ENCODE measurements at regions not wholly inside any gene's neighbourhood (a gene's known extent, or its start where the extent isn't known, plus 50 kb on each side); places are given as distances from the start of the nearest gene placed in this dataset.

DNA sequence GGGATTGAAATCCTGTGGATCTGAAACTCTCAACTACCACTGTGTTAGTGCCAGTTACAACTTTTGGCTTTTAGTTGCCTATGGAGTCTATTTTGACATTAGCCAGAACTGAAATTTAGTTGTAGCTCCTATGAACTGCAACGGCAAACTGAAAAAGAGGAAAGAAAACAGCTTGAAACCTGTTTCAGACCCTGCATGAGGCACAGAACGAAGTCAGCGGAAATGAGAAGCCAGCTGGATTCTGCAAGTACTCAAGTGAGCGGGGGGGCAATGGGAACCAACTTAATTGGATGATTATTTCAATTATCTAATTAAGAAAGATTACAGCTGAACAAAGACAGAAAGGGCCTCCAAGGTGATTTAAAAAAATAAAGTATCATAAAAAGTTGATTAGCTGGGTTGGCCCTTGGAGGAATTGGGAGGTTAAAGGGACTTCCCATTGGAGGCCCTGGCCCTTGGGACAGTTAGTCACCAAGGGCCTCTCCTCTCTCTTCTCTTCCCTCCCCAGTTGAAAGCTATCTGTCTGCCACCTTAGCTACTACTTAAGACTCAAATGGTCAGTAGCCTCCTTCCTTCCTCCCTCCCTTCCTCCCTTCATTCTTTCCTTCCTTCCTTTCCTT, 352.1 kb downstream of the SHQ1 start:
- no peak overlapping the region for H3K27ac ChIP-seq (ENCODE audit: insufficient read depth, low read depth, low read length)
- H3K36me3 ChIP-seq (ENCODE audit: control insufficient read depth in 2 of 2, extremely low read depth in 1 of 2, insufficient read depth in 2 of 2, low read length in 2 of 2) = no peaks in the 10 kb centered on the region
- H2AFZ ChIP-seq (ENCODE audit: low read depth, low read length) = no peak overlapping the region
- DNase-seq (ENCODE audit: low read depth, low spot score) (no peak), FAIRE-seq (no peak)
- POLR2A ChIA-PET = no interaction called here
- dilution Hi-C loops (cut with MboI; ENCODE audit: extremely low pct_ligation_motif_present, low sequenced_read_pairs) (no loop called here), intact Hi-C loops (cut with micrococcal nuclease) (no loop called here)
- H3K79me2 ChIP-seq (ENCODE audit: control insufficient read depth, insufficient read depth, low read length) = no peaks in the 10 kb centered on the region
- H3K27me3 ChIP-seq (ENCODE audit: control insufficient read depth in 2 of 2, insufficient read depth in 2 of 2, low read length in 2 of 2) = peaks cover 3 to 8% of the 10 kb centered on the region in 2 experiments
- no peak overlapping the region for H3K4me3 ChIP-seq (replicated peaks in 1 of 3; ENCODE audit: insufficient read depth in 1 of 3, low read depth in 1 of 3, low read length in 3 of 3)
- no peak overlapping the region for H3K9ac ChIP-seq (replicated peaks; ENCODE audit: extremely low read depth, insufficient read depth, low read length)
- no peaks in the 10 kb centered on the region for H3K4me1 ChIP-seq (ENCODE audit: control insufficient read depth, extremely low read depth, insufficient read depth, low read length)
- no peaks in the 10 kb centered on the region for H4K20me1 ChIP-seq (replicated peaks; ENCODE audit: control insufficient read depth, extremely low read depth, insufficient read depth, low read length)
- H3K4me2 ChIP-seq (ENCODE audit: insufficient read depth, low read length) = no peak overlapping the region
- H3K9me1 ChIP-seq (replicated peaks; ENCODE audit: control insufficient read depth, extremely low read depth, insufficient read depth, low read length) = no peaks in the 10 kb centered on the region
- TF ChIP-seq, protein P1, sequence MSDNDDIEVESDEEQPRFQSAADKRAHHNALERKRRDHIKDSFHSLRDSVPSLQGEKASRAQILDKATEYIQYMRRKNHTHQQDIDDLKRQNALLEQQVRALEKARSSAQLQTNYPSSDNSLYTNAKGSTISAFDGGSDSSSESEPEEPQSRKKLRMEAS (IDR thresholded peaks at IDR 0.05; ENCODE audit: insufficient read depth, insufficient read length) = no peak
- TF ChIP-seq POLR2A (IDR thresholded peaks at IDR 0.05; ENCODE audit: low read depth, low read length) (no peak), GATA2 (IDR thresholded peaks at IDR 0.05; ENCODE audit: insufficient read depth, insufficient read length, low read depth, low read length) (no peak), JUN (IDR thresholded peaks at IDR 0.05; ENCODE audit: borderline replicate concordance, insufficient read depth, insufficient read length, low read depth) (no peak)
- CTCF ChIA-PET = interaction anchor here (0.6 to 0.7 kb wide), 3 partner anchors 14 to 43 kb away, joined by 3 to 4 read pairs (median 3); no protein-coding TSS in a partner anchor
- BruUV-seq (replicated peaks) = no TSS peak
- H3K9me3 ChIP-seq (replicated peaks; ENCODE audit: control insufficient read depth, insufficient read depth, low read length) = no peaks in the 10 kb centered on the region

DNA sequence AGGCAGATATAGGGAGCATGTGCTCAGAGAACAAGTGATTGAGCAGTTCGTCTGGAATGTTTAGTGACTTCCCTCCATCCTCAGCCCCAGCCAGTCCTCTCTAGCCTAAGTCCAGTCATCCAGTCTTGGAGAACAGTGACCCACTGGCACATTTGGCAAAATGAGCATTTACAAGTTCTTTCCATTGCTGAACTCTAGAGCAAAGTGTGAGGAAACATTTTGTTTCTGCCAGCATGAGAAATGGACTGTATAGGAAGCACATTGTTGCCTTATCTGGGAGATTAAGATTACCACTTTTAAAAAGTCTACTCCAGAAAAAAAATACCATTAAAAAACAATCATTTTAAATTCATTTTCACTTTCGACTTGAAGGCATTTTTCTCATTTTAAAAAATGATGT, 353.6 kb downstream of the SHQ1 start:
- Histone ChIP-seq H3K79me2 (ENCODE audit: control insufficient read depth, insufficient read depth, low read length) (no peaks in the 10 kb centered on the region), H3K9me3 (replicated peaks; ENCODE audit: control insufficient read depth, insufficient read depth, low read length) (no peaks in the 10 kb centered on the region), H2AFZ (ENCODE audit: low read depth, low read length) (no peak overlapping the region), H3K4me3 (replicated peaks in 1 of 3; ENCODE audit: insufficient read depth in 1 of 3, low read depth in 1 of 3, low read length in 3 of 3) (no peak overlapping the region), H3K27me3 (ENCODE audit: control insufficient read depth in 2 of 2, insufficient read depth in 2 of 2, low read length in 2 of 2) (peaks cover 3 to 8% of the 10 kb centered on the region in 2 experiments), H3K9ac (replicated peaks; ENCODE audit: extremely low read depth, insufficient read depth, low read length) (no peak overlapping the region), H4K20me1 (replicated peaks; ENCODE audit: control insufficient read depth, extremely low read depth, insufficient read depth, low read length) (no peaks in the 10 kb centered on the region), H3K27ac (ENCODE audit: insufficient read depth, low read depth, low read length) (no peak overlapping the region), H3K4me2 (ENCODE audit: insufficient read depth, low read length) (no peak overlapping the region), H3K4me1 (ENCODE audit: control insufficient read depth, extremely low read depth, insufficient read depth, low read length) (no peaks in the 10 kb centered on the region), H3K36me3 (ENCODE audit: control insufficient read depth in 2 of 2, extremely low read depth in 1 of 2, insufficient read depth in 2 of 2, low read length in 2 of 2) (no peaks in the 10 kb centered on the region), H3K9me1 (replicated peaks; ENCODE audit: control insufficient read depth, extremely low read depth, insufficient read depth, low read length) (no peaks in the 10 kb centered on the region)
- intact Hi-C loops (cut with micrococcal nuclease) = no loop called here
- TF ChIP-seq EZH2 (IDR thresholded peaks at IDR 0.05; ENCODE audit: borderline replicate concordance, low read depth, low read length, severe bottlenecking) (no peak), MYC (IDR thresholded peaks at IDR 0.05; ENCODE audit: low read depth, low read length) (no peak), JUN (IDR thresholded peaks at IDR 0.05; ENCODE audit: borderline replicate concordance, insufficient read depth, insufficient read length, low read depth) (no peak), FOS (IDR thresholded peaks at IDR 0.05; ENCODE audit: borderline replicate concordance, insufficient read depth, low read length) (no peak), GATA2 (IDR thresholded peaks at IDR 0.05; ENCODE audit: insufficient read depth, insufficient read length, low read depth, low read length) (no peak), POLR2A (IDR thresholded peaks at IDR 0.05; ENCODE audit: low read depth, low read length) (no peak), POLR2AphosphoS5 (IDR thresholded peaks at IDR 0.05; ENCODE audit: insufficient read depth, low read depth, low read length) (no peak)
- TF ChIP-seq, protein P1 (IDR thresholded peaks at IDR 0.05; ENCODE audit: insufficient read depth, insufficient read length) = no peak
- TF ChIP-seq, protein P2, sequence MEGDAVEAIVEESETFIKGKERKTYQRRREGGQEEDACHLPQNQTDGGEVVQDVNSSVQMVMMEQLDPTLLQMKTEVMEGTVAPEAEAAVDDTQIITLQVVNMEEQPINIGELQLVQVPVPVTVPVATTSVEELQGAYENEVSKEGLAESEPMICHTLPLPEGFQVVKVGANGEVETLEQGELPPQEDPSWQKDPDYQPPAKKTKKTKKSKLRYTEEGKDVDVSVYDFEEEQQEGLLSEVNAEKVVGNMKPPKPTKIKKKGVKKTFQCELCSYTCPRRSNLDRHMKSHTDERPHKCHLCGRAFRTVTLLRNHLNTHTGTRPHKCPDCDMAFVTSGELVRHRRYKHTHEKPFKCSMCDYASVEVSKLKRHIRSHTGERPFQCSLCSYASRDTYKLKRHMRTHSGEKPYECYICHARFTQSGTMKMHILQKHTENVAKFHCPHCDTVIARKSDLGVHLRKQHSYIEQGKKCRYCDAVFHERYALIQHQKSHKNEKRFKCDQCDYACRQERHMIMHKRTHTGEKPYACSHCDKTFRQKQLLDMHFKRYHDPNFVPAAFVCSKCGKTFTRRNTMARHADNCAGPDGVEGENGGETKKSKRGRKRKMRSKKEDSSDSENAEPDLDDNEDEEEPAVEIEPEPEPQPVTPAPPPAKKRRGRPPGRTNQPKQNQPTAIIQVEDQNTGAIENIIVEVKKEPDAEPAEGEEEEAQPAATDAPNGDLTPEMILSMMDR (IDR thresholded peaks at IDR 0.05; ENCODE audit: extremely low read depth in 1 of 2, insufficient read depth in 1 of 2, low read depth in 1 of 2, low read length in 2 of 2) = no peak
- POLR2A ChIA-PET = no interaction called here
- dilution Hi-C loops (cut with MboI; ENCODE audit: extremely low pct_ligation_motif_present, low sequenced_read_pairs) = no loop called here
- FAIRE-seq (no peak), DNase-seq (ENCODE audit: low read depth, low spot score) (no peak)
- CTCF ChIA-PET = no interaction called here
- BruUV-seq (replicated peaks) = no TSS peak

Measured in endothelial cell of umbilical vein (primary cell).